Esophagus squamous epithelium (tissue), 4 donors: ENCODE measurements at regions not wholly inside any gene's neighbourhood (a gene's known extent, or its start where the extent isn't known, plus 50 kb on each side); places are given as distances from the start of the nearest gene placed in this dataset.

Experiments
- CTCF ChIP-seq, 6 experiments: fragments of 450-650 bp in 4 of 6; fragments of 200-600 bp in 2 of 6; sonication (generic) in 2 of 6; IDR thresholded peaks; one replicate each; pipeline ENCODE4 v1.5.1; 2016 to 2019; ENCODE audit warnings: antibody characterized with exemption in 6 of 6, mild to moderate bottlenecking in 4 of 6, moderate library complexity in 4 of 6
- POLR2A ChIP-seq, 4 donors: fragments of 450-650 bp; IDR thresholded peaks; one replicate each; pipeline ENCODE4 v1.6.1; 2017; ENCODE audit warnings: antibody characterized with exemption in 4 of 4, mild to moderate bottlenecking in 4 of 4, moderate library complexity in 3 of 4

- TF ChIP-seq CTCF (IDR thresholded peaks at IDR 0.05) (no peak), POLR2A (IDR thresholded peaks at IDR 0.05) (no peak)
Observed at GRCh38 chr20:52826321-52826720, 145.8 kb upstream of the TSHZ2 start.
